ENCODE measurements at regions not wholly inside any gene's neighbourhood (a gene's known extent, or its start where the extent isn't known, plus 50 kb on each side); places are given as distances from the start of the nearest gene placed in this dataset.
"Not testable (repeated sequence)": the region's sequence is repeated elsewhere in the genome, so short reads cannot be mapped to it uniquely, and the experiment has no call there.

GRCh38 chr6:74357321-74357720, 661.3 kb downstream of the CD109 start:
- peaks cover 14% of the 10 kb centered on the region for H3K4me1 ChIP-seq (ENCODE audit: insufficient read depth, low read length)
- no peak overlapping the region for H3K27ac ChIP-seq (ENCODE audit: low read depth, low read length)
- H3K4me2 ChIP-seq (ENCODE audit: insufficient read depth, low read length), result peak overlapping the region; percentile 45
- no peak for TF ChIP-seq CTCF (IDR thresholded peaks at IDR 0.05; ENCODE audit: extremely low read depth, low read depth, low read length)
- peak; percentile 23 for DNase-seq (ENCODE audit: insufficient read length, low spot score, missing footprints)
- H3K27me3 ChIP-seq (ENCODE audit: insufficient read depth, low read length), result no peaks in the 10 kb centered on the region
- no peak overlapping the region for H2AFZ ChIP-seq (ENCODE audit: low read length)
- H3K79me2 ChIP-seq (ENCODE audit: insufficient read depth, low read length), result no peaks in the 10 kb centered on the region
- no peaks in the 10 kb centered on the region for H3K36me3 ChIP-seq (ENCODE audit: insufficient read depth, low read length)
- H3K4me3 ChIP-seq (ENCODE audit: insufficient read depth, low read length), result no peak overlapping the region
- no peaks in the 10 kb centered on the region for H3K9me3 ChIP-seq (ENCODE audit: low read depth, low read length)
- no peaks in the 10 kb centered on the region for H4K20me1 ChIP-seq (ENCODE audit: insufficient read depth, low read length)

GRCh38 chr6:74356391-74356790, 660.4 kb downstream of the CD109 start:
- no peak overlapping the region for H2AFZ ChIP-seq (ENCODE audit: low read length)
- H4K20me1 ChIP-seq (ENCODE audit: insufficient read depth, low read length), result no peaks in the 10 kb centered on the region
- TF ChIP-seq CTCF (IDR thresholded peaks at IDR 0.05; ENCODE audit: extremely low read depth, low read depth, low read length), result no peak
- H3K9me3 ChIP-seq (ENCODE audit: low read depth, low read length), result no peaks in the 10 kb centered on the region
- no peak overlapping the region for H3K27ac ChIP-seq (ENCODE audit: low read depth, low read length)
- H3K4me2 ChIP-seq (ENCODE audit: insufficient read depth, low read length), result no peak overlapping the region
- no peak overlapping the region for H3K4me3 ChIP-seq (ENCODE audit: insufficient read depth, low read length)
- no peak for DNase-seq (ENCODE audit: insufficient read length, low spot score, missing footprints)
- H3K36me3 ChIP-seq (ENCODE audit: insufficient read depth, low read length), result no peaks in the 10 kb centered on the region
- peaks cover 14% of the 10 kb centered on the region for H3K4me1 ChIP-seq (ENCODE audit: insufficient read depth, low read length)
- no peaks in the 10 kb centered on the region for H3K79me2 ChIP-seq (ENCODE audit: insufficient read depth, low read length)
- H3K27me3 ChIP-seq (ENCODE audit: insufficient read depth, low read length), result no peaks in the 10 kb centered on the region

GRCh38 chr6:74346936-74347535, 651.0 kb downstream of the CD109 start:
- no peaks in the 10 kb centered on the region for H3K79me2 ChIP-seq (ENCODE audit: insufficient read depth, low read length)
- H3K27ac ChIP-seq (ENCODE audit: low read depth, low read length), result no peak overlapping the region
- no peak overlapping the region for H2AFZ ChIP-seq (ENCODE audit: low read length)
- DNase-seq (ENCODE audit: insufficient read length, low spot score, missing footprints), result no peak
- no peak overlapping the region for H3K4me2 ChIP-seq (ENCODE audit: insufficient read depth, low read length)
- H3K4me3 ChIP-seq (ENCODE audit: insufficient read depth, low read length), result no peak overlapping the region
- H3K4me1 ChIP-seq (ENCODE audit: insufficient read depth, low read length), result no peaks in the 10 kb centered on the region
- no peaks in the 10 kb centered on the region for H3K27me3 ChIP-seq (ENCODE audit: insufficient read depth, low read length)
- H3K36me3 ChIP-seq (ENCODE audit: insufficient read depth, low read length), result no peaks in the 10 kb centered on the region
- H3K9me3 ChIP-seq (ENCODE audit: low read depth, low read length), result no peaks in the 10 kb centered on the region
- no peaks in the 10 kb centered on the region for H4K20me1 ChIP-seq (ENCODE audit: insufficient read depth, low read length)
- TF ChIP-seq CTCF (IDR thresholded peaks at IDR 0.05; ENCODE audit: extremely low read depth, low read depth, low read length), result no peak

GRCh38 chr6:74343804-74344203, 647.8 kb downstream of the CD109 start:
- Histone ChIP-seq H3K27me3 (ENCODE audit: insufficient read depth, low read length) (no peaks in the 10 kb centered on the region), H4K20me1 (ENCODE audit: insufficient read depth, low read length) (no peaks in the 10 kb centered on the region), H3K4me1 (ENCODE audit: insufficient read depth, low read length) (no peaks in the 10 kb centered on the region), H3K36me3 (ENCODE audit: insufficient read depth, low read length) (no peaks in the 10 kb centered on the region), H3K4me2 (ENCODE audit: insufficient read depth, low read length) (no peak overlapping the region), H3K79me2 (ENCODE audit: insufficient read depth, low read length) (no peaks in the 10 kb centered on the region), H3K4me3 (ENCODE audit: insufficient read depth, low read length) (no peak overlapping the region), H2AFZ (ENCODE audit: low read length) (no peak overlapping the region), H3K27ac (ENCODE audit: low read depth, low read length) (no peak overlapping the region), H3K9me3 (ENCODE audit: low read depth, low read length) (no peaks in the 10 kb centered on the region)
- peak; percentile 36 for DNase-seq (ENCODE audit: insufficient read length, low spot score, missing footprints)
- TF ChIP-seq CTCF (IDR thresholded peaks at IDR 0.05; ENCODE audit: extremely low read depth, low read depth, low read length), result peak; percentile 36

GRCh38 chr6:74343321-74343720, 647.3 kb downstream of the CD109 start:
- H3K4me3 ChIP-seq (ENCODE audit: insufficient read depth, low read length); H3K4me2 ChIP-seq (ENCODE audit: insufficient read depth, low read length); H3K9me3 ChIP-seq (ENCODE audit: low read depth, low read length); H4K20me1 ChIP-seq (ENCODE audit: insufficient read depth, low read length); DNase-seq (ENCODE audit: insufficient read length, low spot score, missing footprints); H3K79me2 ChIP-seq (ENCODE audit: insufficient read depth, low read length); H3K36me3 ChIP-seq (ENCODE audit: insufficient read depth, low read length); H3K27ac ChIP-seq (ENCODE audit: low read depth, low read length); H3K4me1 ChIP-seq (ENCODE audit: insufficient read depth, low read length); H3K27me3 ChIP-seq (ENCODE audit: insufficient read depth, low read length); H2AFZ ChIP-seq (ENCODE audit: low read length): not testable (repeated sequence)

Measured in osteoblast (primary cell).